Mammary epithelial cell (primary cell): ENCODE measurements at regions not wholly inside any gene's neighbourhood (a gene's known extent, or its start where the extent isn't known, plus 50 kb on each side); places are given as distances from the start of the nearest gene placed in this dataset.

ENCODE experiments used
- EZH2 ChIP-seq: IDR thresholded peaks from 2 replicates; pipeline ENCODE4 v1.6.1; 2012; ENCODE audit warnings: low read length, inconsistent platforms, borderline replicate concordance
- TF ChIP-seq, protein P1 (sequence below), 2 donors: IDR thresholded peaks in 1 of 2; conservative IDR thresholded peaks in 1 of 2; 2 replicates each; pipeline ENCODE4 v1.5.1; 2011 to 2012; ENCODE audit warnings: inconsistent platforms in 2 of 2, low read length in 2 of 2, mild to moderate bottlenecking in 2 of 2, control low read depth in 1 of 2, low read depth in 1 of 2; ENCODE audit not compliant: insufficient read depth in 1 of 2; ENCODE audit errors: extremely low read depth in 1 of 2

DNA sequence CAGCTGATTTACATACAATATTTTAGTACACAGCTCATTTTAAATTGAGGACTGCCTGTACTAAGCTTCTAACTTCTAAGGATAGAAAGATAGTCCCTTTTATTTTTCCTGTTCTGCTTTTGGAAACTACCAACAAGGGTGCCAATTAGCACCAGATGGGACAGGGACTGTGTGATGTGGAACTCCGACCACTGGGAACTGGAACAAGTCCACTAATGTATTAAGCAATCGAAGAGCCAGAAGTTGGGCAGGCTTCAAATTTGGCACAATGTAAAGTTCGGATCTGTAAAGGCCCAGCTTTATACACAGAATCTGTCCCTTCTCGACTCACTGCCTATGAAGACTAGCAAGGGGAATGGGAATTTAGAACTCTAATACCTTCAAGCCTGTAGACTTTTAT is 149.3 kb downstream of the ZC3H11B start:
- TF ChIP-seq EZH2, result no peak
- TF ChIP-seq, protein P1, sequence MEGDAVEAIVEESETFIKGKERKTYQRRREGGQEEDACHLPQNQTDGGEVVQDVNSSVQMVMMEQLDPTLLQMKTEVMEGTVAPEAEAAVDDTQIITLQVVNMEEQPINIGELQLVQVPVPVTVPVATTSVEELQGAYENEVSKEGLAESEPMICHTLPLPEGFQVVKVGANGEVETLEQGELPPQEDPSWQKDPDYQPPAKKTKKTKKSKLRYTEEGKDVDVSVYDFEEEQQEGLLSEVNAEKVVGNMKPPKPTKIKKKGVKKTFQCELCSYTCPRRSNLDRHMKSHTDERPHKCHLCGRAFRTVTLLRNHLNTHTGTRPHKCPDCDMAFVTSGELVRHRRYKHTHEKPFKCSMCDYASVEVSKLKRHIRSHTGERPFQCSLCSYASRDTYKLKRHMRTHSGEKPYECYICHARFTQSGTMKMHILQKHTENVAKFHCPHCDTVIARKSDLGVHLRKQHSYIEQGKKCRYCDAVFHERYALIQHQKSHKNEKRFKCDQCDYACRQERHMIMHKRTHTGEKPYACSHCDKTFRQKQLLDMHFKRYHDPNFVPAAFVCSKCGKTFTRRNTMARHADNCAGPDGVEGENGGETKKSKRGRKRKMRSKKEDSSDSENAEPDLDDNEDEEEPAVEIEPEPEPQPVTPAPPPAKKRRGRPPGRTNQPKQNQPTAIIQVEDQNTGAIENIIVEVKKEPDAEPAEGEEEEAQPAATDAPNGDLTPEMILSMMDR (conservative IDR thresholded peaks at IDR 0.05 in 1 of 2, IDR thresholded peaks at IDR 0.05 in 1 of 2; ENCODE audit: extremely low read depth in 1 of 2, insufficient read depth in 1 of 2, low read depth in 1 of 2, low read length in 2 of 2), result no peak
